CD14-positive monocyte (primary cell): ENCODE measurements at regions not wholly inside any gene's neighbourhood (a gene's known extent, or its start where the extent isn't known, plus 50 kb on each side); places are given as distances from the start of the nearest gene placed in this dataset.

Experiments used
- DNase-seq, 3 donors: peaks; one replicate each; pipeline ENCODE4 v3.0.0-alpha.2; 2011 to 2022
- H2AFZ ChIP-seq: 2 replicates; pipeline ENCODE4 v1.6.0; 2012; ENCODE audit warnings: mild to moderate bottlenecking, low read depth, low read length, inconsistent platforms; ENCODE audit not compliant: insufficient read depth, poor library complexity, severe bottlenecking
- H3K27ac ChIP-seq, 2 donors: 1 replicate in 1 of 2; 2 replicates in 1 of 2; pipeline ENCODE4 v1.5.1; 2012 to 2013; ENCODE audit warnings: low read length in 2 of 2, control low read depth in 1 of 2, inconsistent platforms in 1 of 2, low read depth in 1 of 2, mild to moderate bottlenecking in 1 of 2
- H3K27me3 ChIP-seq, 2 donors: one replicate each; pipeline versions ENCODE4 v1.6.0 to v1.6.1; 2011 to 2013; ENCODE audit warnings: low read length in 2 of 2; ENCODE audit not compliant: control insufficient read depth in 2 of 2, insufficient read depth in 2 of 2
- H3K36me3 ChIP-seq, 2 donors: replicated peaks in 1 of 2; 1 replicate in 1 of 2; 2 replicates in 1 of 2; pipeline versions ENCODE4 v1.5.1 to v1.6.1; 2012 to 2013; ENCODE audit warnings: low read length in 2 of 2, control low read depth in 1 of 2, inconsistent platforms in 1 of 2, mild to moderate bottlenecking in 1 of 2; ENCODE audit not compliant: insufficient read depth in 2 of 2, control insufficient read depth in 1 of 2
- H3K4me1 ChIP-seq, 2 donors: 1 replicate in 1 of 2; 2 replicates in 1 of 2; pipeline versions ENCODE4 v1.5.1 to v1.6.1; 2012 to 2013; ENCODE audit warnings: low read length in 2 of 2, control low read depth in 1 of 2, inconsistent platforms in 1 of 2, mild to moderate bottlenecking in 1 of 2, moderate library complexity in 1 of 2; ENCODE audit not compliant: insufficient read depth in 2 of 2, control insufficient read depth in 1 of 2
- H3K4me2 ChIP-seq: replicated peaks from 2 replicates; pipeline ENCODE3; 2012; ENCODE audit warnings: low read length, moderate library complexity, mild to moderate bottlenecking; ENCODE audit not compliant: poor library complexity, severe bottlenecking; ENCODE audit errors: extremely low read depth
- H3K4me3 ChIP-seq, 3 experiments: fragments of 200-600 bp in 1 of 3; sonication (generic) in 1 of 3; replicated peaks in 1 of 3; 1 replicate in 2 of 3; 2 replicates in 1 of 3; pipeline ENCODE4 v1.5.1; 2011 to 2013; ENCODE audit warnings: low read length in 3 of 3, mild to moderate bottlenecking in 3 of 3, control low read depth in 2 of 3, low read depth in 2 of 3, inconsistent platforms in 1 of 3, moderate library complexity in 1 of 3
- H3K79me2 ChIP-seq: 2 replicates; pipeline ENCODE4 v1.6.0; 2012; ENCODE audit warnings: mild to moderate bottlenecking, control low read depth, inconsistent platforms, low read length, moderate library complexity; ENCODE audit not compliant: insufficient read depth
- H3K9ac ChIP-seq: 2 replicates; pipeline ENCODE4 v1.6.0; 2017; ENCODE audit warnings: low read length, mild to moderate bottlenecking; ENCODE audit not compliant: insufficient read depth, poor library complexity, severe bottlenecking
- H3K9me3 ChIP-seq, 2 donors: replicated peaks in 1 of 2; 1 replicate in 1 of 2; 2 replicates in 1 of 2; pipeline versions ENCODE4 v1.5.1 to v1.6.1; 2012 to 2013; ENCODE audit warnings: low read length in 2 of 2, control low read depth in 1 of 2; ENCODE audit not compliant: control insufficient read depth in 1 of 2, insufficient read depth in 1 of 2
- H4K20me1 ChIP-seq: 2 replicates; pipeline ENCODE4 v1.6.0; 2012; ENCODE audit warnings: mild to moderate bottlenecking, low read length, control low read depth, moderate library complexity; ENCODE audit not compliant: insufficient read depth
- H3K27ac Mint-ChIP-seq, 7 donors: one replicate each; pipeline ENCODE4 v1.8.0; 2020; ENCODE audit warnings: mild to moderate bottlenecking in 7 of 7, mixed read lengths in 7 of 7, moderate library complexity in 6 of 7, inconsistent platforms in 2 of 7
- H3K27me3 Mint-ChIP-seq, 3 donors: one replicate each; pipeline ENCODE4 v1.8.0; 2021 to 2022; ENCODE audit warnings: low read depth in 3 of 3, mild to moderate bottlenecking in 3 of 3, mixed read lengths in 3 of 3, moderate library complexity in 3 of 3, inconsistent platforms in 1 of 3
- H3K36me3 Mint-ChIP-seq, 2 donors: one replicate each; pipeline ENCODE4 v1.8.0; 2020; ENCODE audit warnings: mixed read lengths in 2 of 2, inconsistent platforms in 1 of 2, mild to moderate bottlenecking in 1 of 2
- H3K4me1 Mint-ChIP-seq: one replicate; pipeline ENCODE4 v1.8.0; 2020; ENCODE audit warnings: mild to moderate bottlenecking, mixed read lengths
- H3K4me3 Mint-ChIP-seq, 2 donors: one replicate each; pipeline ENCODE4 v1.8.0; 2020; ENCODE audit warnings: mild to moderate bottlenecking in 2 of 2, mixed read lengths in 2 of 2, moderate library complexity in 1 of 2
- H3K9me3 Mint-ChIP-seq, 7 donors: one replicate each; pipeline ENCODE4 v1.8.0; 2020 to 2022; ENCODE audit warnings: mixed read lengths in 7 of 7, mild to moderate bottlenecking in 6 of 7, moderate library complexity in 6 of 7, inconsistent platforms in 2 of 7
- CTCF ChIP-seq: fragments of 200-600 bp; IDR thresholded peaks from one replicate; pipeline ENCODE4 v1.8.0; 2022; ENCODE audit warnings: antibody characterized with exemption, mild to moderate bottlenecking
- WGBS: methylation state at CpG from one replicate; pipeline ENCODE4 v1.1.5; 2013; ENCODE audit warnings: missing lambda C conversion rate; ENCODE audit not compliant: insufficient coverage; 5-methylcytosine and 5-hydroxymethylcytosine counted together
- intact Hi-C, 2 donors: fragments of 100-400 bp; cut with micrococcal nuclease; formaldehyde crosslinking; loops; one replicate each; pipeline versions ENCODE4 v1.15.0 to v1.15.1; 2023

DNA sequence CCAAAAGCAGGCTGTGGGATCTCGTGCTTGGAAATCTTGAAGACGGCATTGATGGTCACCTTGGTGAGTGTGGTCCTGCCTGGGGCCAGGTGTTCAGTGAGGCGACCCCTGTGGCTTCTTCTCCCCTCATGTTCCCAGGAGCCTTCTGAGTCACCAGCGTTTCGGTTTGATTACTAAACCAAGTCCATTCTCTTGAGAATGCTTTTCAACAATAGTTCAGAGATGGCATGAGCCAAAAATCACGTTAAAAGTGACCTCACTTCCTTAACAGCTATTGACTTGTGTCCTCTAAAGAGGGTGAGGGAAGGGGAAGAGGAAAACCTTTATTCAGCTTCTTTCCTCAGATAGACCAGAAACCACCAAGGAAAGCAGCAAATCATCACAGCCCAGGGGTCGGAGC, 315.2 kb downstream of the GATA3 start:
- H3K4me3 Mint-ChIP-seq: no peak overlapping the region
- Histone ChIP-seq H3K4me1 (no peaks in the 10 kb centered on the region), H4K20me1 (no peaks in the 10 kb centered on the region), H3K27ac (no peak overlapping the region), H3K79me2 (no peaks in the 10 kb centered on the region), H3K9me3 (no peaks in the 10 kb centered on the region), H3K9ac (no peak overlapping the region), H3K27me3 (no peaks in the 10 kb centered on the region), H3K4me2 (no peak overlapping the region), H3K4me3 (no peak overlapping the region), H3K36me3 (no peaks in the 10 kb centered on the region), H2AFZ (no peak overlapping the region)
- H3K36me3 Mint-ChIP-seq: no peaks in the 10 kb centered on the region
- peaks cover 0 to 1% (median 0%) of the 10 kb centered on the region in 3 donors for H3K27me3 Mint-ChIP-seq
- no peak overlapping the region for H3K27ac Mint-ChIP-seq
- peaks cover 0 to 9% (median 7%) of the 10 kb centered on the region in 7 donors for H3K9me3 Mint-ChIP-seq
- intact Hi-C loops: no loop called here
- no peak for TF ChIP-seq CTCF
- H3K4me1 Mint-ChIP-seq: no peaks in the 10 kb centered on the region
- 94% methylated on average over 3 of the region's 7 CpGs for WGBS
- no peak for DNase-seq

- Histone ChIP-seq H3K79me2 (no peaks in the 10 kb centered on the region), H3K36me3 (no peaks in the 10 kb centered on the region), H3K4me1 (no peaks in the 10 kb centered on the region), H4K20me1 (no peaks in the 10 kb centered on the region), H3K9me3 (no peaks in the 10 kb centered on the region), H3K4me2 (no peak overlapping the region), H3K27ac (no peak overlapping the region), H3K27me3 (no peaks in the 10 kb centered on the region), H3K4me3 (no peak overlapping the region), H2AFZ (no peak overlapping the region), H3K9ac (no peak overlapping the region)
- WGBS: 89% methylated on average over 5 of the region's 6 CpGs
- H3K9me3 Mint-ChIP-seq: peaks cover 0 to 6% (median 3%) of the 10 kb centered on the region in 7 donors
- H3K4me3 Mint-ChIP-seq: no peak overlapping the region
- DNase-seq: no peak
- peaks cover 0 to 2% (median 1%) of the 10 kb centered on the region in 3 donors for H3K27me3 Mint-ChIP-seq
- intact Hi-C loops: no loop called here
- no peaks in the 10 kb centered on the region for H3K4me1 Mint-ChIP-seq
- no peaks in the 10 kb centered on the region for H3K36me3 Mint-ChIP-seq
- H3K27ac Mint-ChIP-seq: no peak overlapping the region
- TF ChIP-seq CTCF: no peak
Observed at GRCh38 chr10:8374334-8374733, 319.8 kb downstream of the GATA3 start.
